Calu3 (cell line): ENCODE measurements at regions not wholly inside any gene's neighbourhood (a gene's known extent, or its start where the extent isn't known, plus 50 kb on each side); places are given as distances from the start of the nearest gene placed in this dataset.

Source experiments
- BruUV-seq: library from RNA; stranded (reverse); fragments of 400-500 nt; replicated peaks from 2 replicates; lab custom pipeline; 2021; lab: Mats Ljungman, UMichigan
- CTCF ChIA-PET: fragments of 300-600 bp; sonication (Branson Sonifier 250); formaldehyde crosslinking; loops from one replicate; lab custom pipeline; 2022; ENCODE audit warnings: antibody characterized with exemption; lab: Charles Lee
- DNase-seq: peaks from one replicate; pipeline ENCODE4 v3.0.0; 2022
- H3K27ac Mint-ChIP-seq: one replicate; pipeline ENCODE4 v1.8.0; 2022; ENCODE audit warnings: mixed read lengths; ENCODE audit not compliant: unreplicated experiment
- H3K27me3 Mint-ChIP-seq: one replicate; pipeline ENCODE4 v1.8.0; 2022; ENCODE audit warnings: mixed read lengths; ENCODE audit not compliant: unreplicated experiment
- H3K36me3 Mint-ChIP-seq: one replicate; pipeline ENCODE4 v1.8.0; 2022; ENCODE audit warnings: mild to moderate bottlenecking, moderate library complexity, mixed read lengths; ENCODE audit not compliant: insufficient read depth, unreplicated experiment
- H3K4me1 Mint-ChIP-seq: one replicate; pipeline ENCODE4 v1.8.0; 2022; ENCODE audit warnings: mild to moderate bottlenecking, low read depth, mixed read lengths; ENCODE audit not compliant: unreplicated experiment
- H3K4me3 Mint-ChIP-seq: one replicate; pipeline ENCODE4 v1.8.0; 2022; ENCODE audit warnings: mild to moderate bottlenecking, low read depth, moderate library complexity, mixed read lengths; ENCODE audit not compliant: unreplicated experiment
- H3K9me3 Mint-ChIP-seq: one replicate; pipeline ENCODE4 v1.8.0; 2022; ENCODE audit warnings: low read depth, mixed read lengths; ENCODE audit not compliant: unreplicated experiment
- CTCF ChIP-seq: fragments of 200-600 bp; IDR thresholded peaks from one replicate; pipeline ENCODE4 v1.8.0; 2022; ENCODE audit warnings: antibody characterized with exemption; ENCODE audit not compliant: unreplicated experiment
- intact Hi-C: fragments of 100-400 bp; cut with micrococcal nuclease; formaldehyde crosslinking; loops from one replicate; pipeline ENCODE4 v1.10.0; 2022; ENCODE audit not compliant: unreplicated experiment

- H3K4me1 Mint-ChIP-seq: no peaks in the 10 kb centered on the region
- H3K9me3 Mint-ChIP-seq: peaks cover 3% of the 10 kb centered on the region
- H3K27me3 Mint-ChIP-seq: no peaks in the 10 kb centered on the region
- H3K36me3 Mint-ChIP-seq: no peaks in the 10 kb centered on the region
- H3K27ac Mint-ChIP-seq: no peak overlapping the region
- intact Hi-C loops: no loop called here
- BruUV-seq: no TSS peak
- no peak for DNase-seq
- no peak overlapping the region for H3K4me3 Mint-ChIP-seq
- CTCF ChIA-PET: no interaction called here
- no peak for TF ChIP-seq CTCF
Measured at GRCh38 chr3:16740515-16740914, 135.3 kb upstream of the DAZL start.

- DNase-seq: no peak
- Mint-ChIP-seq H3K4me1 (no peaks in the 10 kb centered on the region), H3K27me3 (no peaks in the 10 kb centered on the region), H3K9me3 (peaks cover 3% of the 10 kb centered on the region), H3K27ac (no peak overlapping the region), H3K36me3 (no peaks in the 10 kb centered on the region), H3K4me3 (no peak overlapping the region)
- TF ChIP-seq CTCF: no peak
- BruUV-seq: no TSS peak
- intact Hi-C loops: no loop called here
- CTCF ChIA-PET: no interaction called here
Measured at GRCh38 chr3:16741103-16741758, 136.0 kb upstream of the DAZL start.

GRCh38 chr3:16741890-16742289 is 136.7 kb upstream of the DAZL start:
- Mint-ChIP-seq H3K9me3 (peaks cover 3% of the 10 kb centered on the region), H3K4me1 (no peaks in the 10 kb centered on the region)
- DNase-seq: no peak

GRCh38 chr3:16743276-16743675 is 138.1 kb upstream of the DAZL start:
- H3K4me1 Mint-ChIP-seq: no peaks in the 10 kb centered on the region
- DNase-seq: no peak
- CTCF ChIA-PET: no interaction called here

More at GRCh38 chr3:16741890-16742289, 136.7 kb upstream of the DAZL start:
- H3K27me3 Mint-ChIP-seq: no peaks in the 10 kb centered on the region
- H3K27ac Mint-ChIP-seq: no peak overlapping the region
- intact Hi-C loops: no loop called here
- CTCF ChIA-PET: no interaction called here
- no peak overlapping the region for H3K4me3 Mint-ChIP-seq
- H3K36me3 Mint-ChIP-seq: no peaks in the 10 kb centered on the region
- TF ChIP-seq CTCF: no peak
- no TSS peak for BruUV-seq

More at GRCh38 chr3:16743276-16743675, 138.1 kb upstream of the DAZL start:
- Mint-ChIP-seq H3K36me3 (no peaks in the 10 kb centered on the region), H3K9me3 (peaks cover 3% of the 10 kb centered on the region), H3K4me3 (no peak overlapping the region), H3K27me3 (no peaks in the 10 kb centered on the region), H3K27ac (no peak overlapping the region)
- TF ChIP-seq CTCF: no peak
- intact Hi-C loops: no loop called here
- BruUV-seq: no TSS peak
